H9 (cell line): ENCODE measurements at regions not wholly inside any gene's neighbourhood (a gene's known extent, or its start where the extent isn't known, plus 50 kb on each side); places are given as distances from the start of the nearest gene placed in this dataset.

ENCODE experiments used
- DNase-seq: peaks from one replicate; pipeline ENCODE4 v3.0.0-alpha.2; 2017
- H2AFZ ChIP-seq: one replicate; pipeline ENCODE4 v1.6.1; 2013; ENCODE audit warnings: mild to moderate bottlenecking, low read length, control low read depth, moderate library complexity
- H2AK5ac ChIP-seq: 2 replicates; pipeline ENCODE4 v1.6.1; 2013; ENCODE audit warnings: low read length, control low read depth, mixed read lengths; ENCODE audit not compliant: insufficient read length
- H2BK120ac ChIP-seq: one replicate; pipeline ENCODE4 v1.6.1; 2013; ENCODE audit warnings: low read depth, mild to moderate bottlenecking, low read length, control low read depth, inconsistent platforms; ENCODE audit not compliant: poor library complexity, severe bottlenecking
- H2BK12ac ChIP-seq: 2 replicates; pipeline ENCODE4 v1.6.1; 2013; ENCODE audit warnings: low read length, control low read depth, mixed read lengths, low read depth; ENCODE audit not compliant: insufficient read length
- H2BK15ac ChIP-seq: 2 replicates; pipeline ENCODE4 v1.6.1; 2013; ENCODE audit warnings: low read depth, low read length, control low read depth
- H2BK20ac ChIP-seq: one replicate; pipeline ENCODE4 v1.6.1; 2013; ENCODE audit warnings: low read depth, mild to moderate bottlenecking, low read length, control low read depth, inconsistent platforms; ENCODE audit not compliant: poor library complexity, severe bottlenecking
- H2BK5ac ChIP-seq: 2 replicates; pipeline ENCODE4 v1.6.1; 2013; ENCODE audit warnings: low read length, control low read depth, mixed read lengths; ENCODE audit not compliant: insufficient read length
- H3K14ac ChIP-seq: 2 replicates; pipeline ENCODE4 v1.6.1; 2013; ENCODE audit warnings: low read length, control low read depth; ENCODE audit not compliant: insufficient read depth
- H3K18ac ChIP-seq: 2 replicates; pipeline ENCODE4 v1.6.1; 2013; ENCODE audit warnings: low read depth, mild to moderate bottlenecking, mixed read lengths, low read length, control low read depth; ENCODE audit not compliant: insufficient read length
- H3K23ac ChIP-seq: 2 replicates; pipeline ENCODE4 v1.6.1; 2013; ENCODE audit warnings: low read length, control low read depth, mixed read lengths, low read depth; ENCODE audit not compliant: insufficient read length
- H3K23me2 ChIP-seq: 2 replicates; pipeline ENCODE4 v1.6.1; 2013; ENCODE audit warnings: low read depth, mild to moderate bottlenecking, mixed read lengths, low read length, control low read depth; ENCODE audit not compliant: insufficient read length, poor library complexity, severe bottlenecking
- H3K27ac ChIP-seq: 2 replicates; pipeline ENCODE4 v1.5.1; 2013; ENCODE audit warnings: low read length, control low read depth, mixed read lengths, low read depth; ENCODE audit not compliant: insufficient read length
- H3K27me3 ChIP-seq: 2 replicates; pipeline ENCODE4 v1.6.1; 2013; ENCODE audit warnings: low read length, control low read depth, inconsistent platforms; ENCODE audit not compliant: insufficient read depth
- H3K4ac ChIP-seq: 2 replicates; pipeline ENCODE4 v1.6.1; 2013; ENCODE audit warnings: low read depth, mild to moderate bottlenecking, control low read depth, inconsistent platforms, low read length, moderate library complexity
- H3K4me1 ChIP-seq: 2 replicates; pipeline ENCODE4 v1.6.1; 2013; ENCODE audit warnings: low read length, control low read depth, inconsistent platforms; ENCODE audit not compliant: insufficient read depth
- H3K4me2 ChIP-seq: 2 replicates; pipeline ENCODE4 v1.6.1; 2013; ENCODE audit warnings: low read length, control low read depth, mixed read lengths; ENCODE audit not compliant: insufficient read length, insufficient read depth
- H3K56ac ChIP-seq: 2 replicates; pipeline ENCODE4 v1.6.1; 2013; ENCODE audit warnings: low read depth, mild to moderate bottlenecking, mixed read lengths, low read length, control low read depth; ENCODE audit not compliant: insufficient read length
- H3K79me1 ChIP-seq: 2 replicates; pipeline ENCODE4 v1.6.1; 2013; ENCODE audit warnings: low read depth, mild to moderate bottlenecking, moderate library complexity, low read length, control low read depth, inconsistent platforms; ENCODE audit not compliant: insufficient read depth, poor library complexity, severe bottlenecking
- H3K79me2 ChIP-seq: 2 replicates; pipeline ENCODE4 v1.6.1; 2013; ENCODE audit warnings: low read length, control low read depth, inconsistent platforms; ENCODE audit not compliant: insufficient read depth
- H3K9ac ChIP-seq: 2 replicates; pipeline ENCODE4 v1.6.1; 2013; ENCODE audit warnings: low read length, control low read depth, mixed read lengths; ENCODE audit not compliant: insufficient read length; ENCODE audit errors: extremely low read depth
- H3K9me3 ChIP-seq: one replicate; pipeline ENCODE4 v1.6.1; 2013; ENCODE audit warnings: low read depth, low read length, inconsistent platforms; ENCODE audit not compliant: control insufficient read depth
- H3T11ph ChIP-seq: one replicate; pipeline ENCODE4 v1.6.1; 2013; ENCODE audit warnings: mild to moderate bottlenecking, low read length, control low read depth, inconsistent platforms
- H4K20me1 ChIP-seq: one replicate; pipeline ENCODE4 v1.6.1; 2013; ENCODE audit not compliant: control insufficient read depth, insufficient read length, insufficient read depth
- H4K5ac ChIP-seq: 2 replicates; pipeline ENCODE4 v1.6.1; 2013; ENCODE audit warnings: low read depth, mild to moderate bottlenecking, mixed read lengths, low read length, control low read depth; ENCODE audit not compliant: insufficient read length
- H4K8ac ChIP-seq: replicated peaks from 2 replicates; pipeline ENCODE4 v1.6.1; 2013; ENCODE audit warnings: low read length, control low read depth, mixed read lengths, low read depth; ENCODE audit not compliant: insufficient read length
- H4K91ac ChIP-seq: 2 replicates; pipeline ENCODE4 v1.6.1; 2013; ENCODE audit warnings: low read depth, mild to moderate bottlenecking, moderate library complexity, mixed read lengths, low read length, control low read depth; ENCODE audit not compliant: insufficient read length
- H3K27ac Mint-ChIP-seq, 3 experiments: 2 replicates in 2 of 3; 3 replicates in 1 of 3; pipeline ENCODE4 v1.8.0; 2020 to 2021; ENCODE audit warnings: mixed read lengths in 3 of 3, mild to moderate bottlenecking in 1 of 3, moderate library complexity in 1 of 3
- H3K27me3 Mint-ChIP-seq: 2 replicates; pipeline ENCODE4 v1.8.0; 2021; ENCODE audit warnings: low read depth, mild to moderate bottlenecking, moderate library complexity, mixed read lengths
- H3K36me3 Mint-ChIP-seq, 3 experiments: 2 replicates in 2 of 3; 3 replicates in 1 of 3; pipeline ENCODE4 v1.8.0; 2020 to 2021; ENCODE audit warnings: low read depth in 3 of 3, mixed read lengths in 3 of 3; ENCODE audit not compliant: insufficient read depth in 1 of 3
- H3K4me1 Mint-ChIP-seq, 2 experiments: 2 replicates each; pipeline ENCODE4 v1.8.0; 2020; ENCODE audit warnings: mixed read lengths in 2 of 2
- H3K4me3 Mint-ChIP-seq, 2 experiments: 2 replicates in 1 of 2; 3 replicates in 1 of 2; pipeline ENCODE4 v1.8.0; 2020 to 2021; ENCODE audit warnings: mild to moderate bottlenecking in 2 of 2, mixed read lengths in 2 of 2, moderate library complexity in 1 of 2
- H3K9me3 Mint-ChIP-seq, 2 experiments: 2 replicates in 1 of 2; 3 replicates in 1 of 2; pipeline ENCODE4 v1.8.0; 2020; ENCODE audit warnings: mild to moderate bottlenecking in 2 of 2, mixed read lengths in 2 of 2, moderate library complexity in 1 of 2
- CTCF ChIP-seq: fragments of 200-600 bp; sonication (generic); conservative IDR thresholded peaks from 3 replicates; pipeline ENCODE4 v1.8.0; 2021; ENCODE audit warnings: antibody characterized with exemption, mild to moderate bottlenecking

- H2AK5ac ChIP-seq, result no peak overlapping the region
- H3K56ac ChIP-seq, result no peak overlapping the region
- no peak overlapping the region for H3K4me3 Mint-ChIP-seq
- H2BK15ac ChIP-seq, result no peak overlapping the region
- H3K9me3 Mint-ChIP-seq, result peaks cover 8 to 9% of the 10 kb centered on the region in 2 experiments; a peak in 4 of 5 replicates
- no peaks in the 10 kb centered on the region for H3K4me1 Mint-ChIP-seq
- no peak overlapping the region for H2BK5ac ChIP-seq
- H3T11ph ChIP-seq, result no peak overlapping the region
- H2BK120ac ChIP-seq, result no peak overlapping the region
- H3K27me3 Mint-ChIP-seq, result peaks cover 8% of the 10 kb centered on the region; the same call in 1 of the 2 replicates
- H4K5ac ChIP-seq, result no peak overlapping the region
- DNase-seq, result no peak
- no peak overlapping the region for H3K23ac ChIP-seq
- no peaks in the 10 kb centered on the region for H3K23me2 ChIP-seq
- no peak overlapping the region for H3K18ac ChIP-seq
- H3K36me3 Mint-ChIP-seq, result peaks cover 0 to 7% (median 5%) of the 10 kb centered on the region in 3 experiments; a peak in 4 of 7 replicates
- no peak for TF ChIP-seq CTCF
- H3K27ac ChIP-seq, result no peak overlapping the region
- H4K91ac ChIP-seq, result no peak overlapping the region
- H3K4me2 ChIP-seq, result no peak overlapping the region
- no peak overlapping the region for H2AFZ ChIP-seq
- no peak overlapping the region for H3K14ac ChIP-seq
- no peak overlapping the region for H3K4ac ChIP-seq
- H2BK20ac ChIP-seq, result no peak overlapping the region
- no peaks in the 10 kb centered on the region for H3K79me1 ChIP-seq
- H3K9me3 ChIP-seq, result no peaks in the 10 kb centered on the region
- H3K4me1 ChIP-seq, result no peaks in the 10 kb centered on the region
- no peaks in the 10 kb centered on the region for H4K20me1 ChIP-seq
- no peak overlapping the region for H4K8ac ChIP-seq
- H3K9ac ChIP-seq, result no peak overlapping the region
- no peak overlapping the region for H2BK12ac ChIP-seq
- no peaks in the 10 kb centered on the region for H3K27me3 ChIP-seq
- no peak overlapping the region for H3K27ac Mint-ChIP-seq
- H3K79me2 ChIP-seq, result no peaks in the 10 kb centered on the region
Measured at GRCh38 chr20:19866070-19866469, 108.0 kb downstream of the RIN2 start.
